WTC11 (cell line): ENCODE measurements at regions not wholly inside any gene's neighbourhood (a gene's known extent, or its start where the extent isn't known, plus 50 kb on each side); places are given as distances from the start of the nearest gene placed in this dataset.
A peak's percentile ranks its signal among the peaks of the same experiment; 100 is the strongest.

Source experiments
- ATAC-seq: fragments of 200-7000 bp; cut with Tn5 transposase; 2 replicates; pipeline ENCODE4 v1.10.0; 2021; ENCODE audit warnings: mild to moderate bottlenecking, moderate library complexity
- CTCF ChIA-PET: fragments of 300-600 bp; sonication (Branson Sonifier 250); formaldehyde crosslinking; loops from one replicate; lab custom pipeline; 2021; ENCODE audit warnings: antibody characterized with exemption; lab: Charles Lee
- POLR2A ChIA-PET: fragments of 350-600 bp; sonication (Branson Sonifier 250); formaldehyde crosslinking; loops from one replicate; lab custom pipeline; 2021; ENCODE audit warnings: antibody characterized with exemption; lab: Charles Lee
- DNase-seq: peaks from one replicate; pipeline ENCODE4 v3.0.0; 2021; ENCODE audit warnings: low spot score
- H3K27ac Mint-ChIP-seq: 2 replicates; pipeline ENCODE4 v1.8.0; 2021; ENCODE audit warnings: mixed read lengths
- H3K27me3 Mint-ChIP-seq: 2 replicates; pipeline ENCODE4 v1.8.0; 2021; ENCODE audit warnings: low read depth, mild to moderate bottlenecking, moderate library complexity, mixed read lengths
- H3K36me3 Mint-ChIP-seq: 2 replicates; pipeline ENCODE4 v1.8.0; 2021; ENCODE audit warnings: mixed read lengths
- H3K4me1 Mint-ChIP-seq: 2 replicates; pipeline ENCODE4 v1.8.0; 2022; ENCODE audit warnings: mixed read lengths
- H3K4me3 Mint-ChIP-seq: 2 replicates; pipeline ENCODE4 v1.8.0; 2021; ENCODE audit warnings: mild to moderate bottlenecking, moderate library complexity, mixed read lengths
- H3K9me3 Mint-ChIP-seq: 2 replicates; pipeline ENCODE4 v1.8.0; 2021; ENCODE audit warnings: mixed read lengths
- ATF3 ChIP-seq: sonication (generic); formaldehyde crosslinking; conservative IDR thresholded peaks from 2 replicates; pipeline ENCODE4 v1.8.1; 2022; ENCODE audit warnings: mild to moderate bottlenecking, missing genetic modification reagents
- CREB1 ChIP-seq: sonication (generic); formaldehyde crosslinking; IDR thresholded peaks from 2 replicates; pipeline ENCODE4 v1.8.0; 2023; ENCODE audit warnings: mild to moderate bottlenecking, missing genetic modification reagents
- FOXJ3 ChIP-seq: sonication (generic); formaldehyde crosslinking; IDR thresholded peaks from 2 replicates; pipeline ENCODE4 v1.9.0; 2021; ENCODE audit warnings: missing genetic modification reagents, mild to moderate bottlenecking, borderline replicate concordance
- GRHL2 ChIP-seq: fragments of 250-450 bp; sonication (Bioruptor Pico); IDR thresholded peaks from 2 replicates; pipeline ENCODE4 v1.8.0; 2022; ENCODE audit warnings: mild to moderate bottlenecking, moderate library complexity; ENCODE audit not compliant: insufficient replicate concordance, severe bottlenecking
- IRF2 ChIP-seq: sonication (generic); formaldehyde crosslinking; IDR thresholded peaks from 2 replicates; pipeline ENCODE4 v1.8.0; 2022; ENCODE audit warnings: low read depth, missing genetic modification reagents, borderline replicate concordance
- JAZF1 ChIP-seq: fragments of 250-450 bp; sonication (Bioruptor Pico); IDR thresholded peaks from 2 replicates; pipeline ENCODE4 v1.9.0; 2021; ENCODE audit warnings: moderate library complexity, mild to moderate bottlenecking, inconsistent platforms
- NR1H2 ChIP-seq: sonication (generic); formaldehyde crosslinking; IDR thresholded peaks from 2 replicates; pipeline ENCODE4 v1.9.0; 2021; ENCODE audit warnings: mild to moderate bottlenecking, moderate library complexity, missing genetic modification reagents
- NR2C2 ChIP-seq: sonication (generic); formaldehyde crosslinking; IDR thresholded peaks from 2 replicates; pipeline ENCODE4 v1.8.0; 2022; ENCODE audit warnings: mild to moderate bottlenecking, missing genetic modification reagents
- RORB ChIP-seq: fragments of 250-450 bp; sonication (Bioruptor Pico); IDR thresholded peaks from 2 replicates; pipeline ENCODE4 v1.9.0; 2021; ENCODE audit warnings: mild to moderate bottlenecking
- STAT6 ChIP-seq: sonication (generic); formaldehyde crosslinking; conservative IDR thresholded peaks from 2 replicates; pipeline ENCODE4 v1.8.1; 2023; ENCODE audit warnings: mild to moderate bottlenecking, low read depth, missing genetic modification reagents, moderate library complexity
- USF2 ChIP-seq: sonication (generic); formaldehyde crosslinking; IDR thresholded peaks from 2 replicates; pipeline ENCODE4 v1.8.1; 2023; ENCODE audit warnings: mild to moderate bottlenecking, missing genetic modification reagents, moderate library complexity
- ZNF138 ChIP-seq: sonication (generic); formaldehyde crosslinking; conservative IDR thresholded peaks from 2 replicates; pipeline ENCODE4 v1.8.1; 2022; ENCODE audit warnings: mild to moderate bottlenecking, moderate library complexity, missing genetic modification reagents
- ZNF263 ChIP-seq: sonication (generic); formaldehyde crosslinking; IDR thresholded peaks from 2 replicates; pipeline ENCODE4 v1.8.1; 2022; ENCODE audit warnings: low read depth, mild to moderate bottlenecking, moderate library complexity, missing genetic modification reagents
- ZNF281 ChIP-seq: sonication (generic); formaldehyde crosslinking; IDR thresholded peaks from 2 replicates; pipeline ENCODE4 v1.8.0; 2023; ENCODE audit warnings: mild to moderate bottlenecking, missing genetic modification reagents
- ZNF416 ChIP-seq: fragments of 250-450 bp; sonication (Bioruptor Pico); IDR thresholded peaks from 2 replicates; pipeline ENCODE4 v1.9.0; 2021; ENCODE audit warnings: mild to moderate bottlenecking, inconsistent platforms
- ZSCAN18 ChIP-seq: fragments of 250-450 bp; sonication (Bioruptor Pico); IDR thresholded peaks from 2 replicates; pipeline ENCODE4 v2.1.2; 2022; ENCODE audit warnings: mild to moderate bottlenecking, moderate library complexity

- POLR2A ChIA-PET, result no interaction called here
- ATAC-seq, result no peak
These were observed 102.2 kb upstream of the SERPINE2 start for GRCh38 chr2:224141304-224141703.

GRCh38 chr2:224137208-224137607, 98.1 kb upstream of the SERPINE2 start:
- TF ChIP-seq ZSCAN18 (CRISPR knock-in tag) (no peak), ZNF138 (no peak), NR1H2 (no peak)
- no peak overlapping the region for H3K27ac Mint-ChIP-seq

More at GRCh38 chr2:224141304-224141703, 102.2 kb upstream of the SERPINE2 start:
- CTCF ChIA-PET, result no interaction called here
- TF ChIP-seq CREB1 (CRISPR knock-in tag) (no peak), STAT6 (CRISPR knock-in tag) (no peak), ATF3 (no peak), ZNF281 (CRISPR knock-in tag) (no peak), USF2 (CRISPR knock-in tag) (no peak)
- TF ChIP-seq, all 79 proteins: peak for 0
- Mint-ChIP-seq H3K9me3 (peaks cover 8% of the 10 kb centered on the region; the same call in 1 of the 2 replicates), H3K27me3 (no peaks in the 10 kb centered on the region), H3K27ac (no peak overlapping the region), H3K36me3 (no peaks in the 10 kb centered on the region), H3K4me1 (peaks cover 5% of the 10 kb centered on the region), H3K4me3 (no peak overlapping the region)
- no peak for DNase-seq

GRCh38 chr2:224136396-224136795, 97.3 kb upstream of the SERPINE2 start:
- no peaks in the 10 kb centered on the region for H3K36me3 Mint-ChIP-seq
- peaks cover 5% of the 10 kb centered on the region for H3K4me1 Mint-ChIP-seq
- no peaks in the 10 kb centered on the region for H3K27me3 Mint-ChIP-seq
- H3K27ac Mint-ChIP-seq, result no peak overlapping the region
- DNase-seq, result no peak
- ChIA-PET CTCF (no interaction called here), POLR2A (no interaction called here)
- no peak overlapping the region for H3K4me3 Mint-ChIP-seq
- peak; percentile 53 for ATAC-seq
- H3K9me3 Mint-ChIP-seq, result peaks cover 8% of the 10 kb centered on the region; the same call in 1 of the 2 replicates
- TF ChIP-seq GRHL2, result no peak
- no peak for TF ChIP-seq ATF3
- no peak for TF ChIP-seq ZNF416
- no peak for TF ChIP-seq ZNF281 (CRISPR knock-in tag)
- TF ChIP-seq ZNF263 (CRISPR knock-in tag), result no peak
- no peak for TF ChIP-seq FOXJ3 (CRISPR knock-in tag)
- TF ChIP-seq IRF2, result no peak
- no peak for TF ChIP-seq JAZF1 (CRISPR knock-in tag)
- TF ChIP-seq NR2C2 (CRISPR knock-in tag), result no peak
- TF ChIP-seq RORB (CRISPR knock-in tag), result no peak
- no peak for TF ChIP-seq NR1H2

More at GRCh38 chr2:224137208-224137607, 98.1 kb upstream of the SERPINE2 start:
- POLR2A ChIA-PET, result no interaction called here
- Mint-ChIP-seq H3K4me3 (no peak overlapping the region), H3K4me1 (peaks cover 5% of the 10 kb centered on the region), H3K27me3 (no peaks in the 10 kb centered on the region), H3K9me3 (peaks cover 8% of the 10 kb centered on the region; the same call in 1 of the 2 replicates), H3K36me3 (no peaks in the 10 kb centered on the region)
- CTCF ChIA-PET, result no interaction called here
- DNase-seq (no peak), ATAC-seq (no peak)
